M059J (cell line): ENCODE measurements at regions not wholly inside any gene's neighbourhood (a gene's known extent, or its start where the extent isn't known, plus 50 kb on each side); places are given as distances from the start of the nearest gene placed in this dataset.
"Not testable (repeated sequence)": the region's sequence is repeated elsewhere in the genome, so short reads cannot be mapped to it uniquely, and the experiment has no call there.

ENCODE experiments used
- DNase-seq: peaks from one replicate; pipeline ENCODE4 v3.0.0-alpha.2; 2012; ENCODE audit warnings: low read depth

DNA sequence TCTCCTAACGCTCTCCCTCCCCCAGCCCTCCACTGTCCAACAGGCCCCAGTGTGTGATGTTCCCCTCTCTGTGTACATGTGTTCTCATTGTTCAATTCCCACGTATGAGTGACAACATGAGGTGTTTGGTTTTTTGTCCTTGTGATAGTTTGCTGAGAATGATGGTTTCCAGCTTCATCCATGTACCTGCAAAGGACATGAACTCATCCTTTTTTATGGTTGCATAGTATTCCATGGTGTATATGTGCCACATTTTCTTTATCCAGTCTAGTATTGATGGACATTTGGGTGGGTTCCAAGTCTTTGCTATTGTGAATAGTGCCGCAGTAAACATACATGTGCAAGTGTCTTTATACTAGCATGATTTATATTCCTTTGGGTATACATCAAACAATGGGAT, 347.4 kb downstream of the MAGEE1 start:
- not testable (repeated sequence) for DNase-seq

DNA sequence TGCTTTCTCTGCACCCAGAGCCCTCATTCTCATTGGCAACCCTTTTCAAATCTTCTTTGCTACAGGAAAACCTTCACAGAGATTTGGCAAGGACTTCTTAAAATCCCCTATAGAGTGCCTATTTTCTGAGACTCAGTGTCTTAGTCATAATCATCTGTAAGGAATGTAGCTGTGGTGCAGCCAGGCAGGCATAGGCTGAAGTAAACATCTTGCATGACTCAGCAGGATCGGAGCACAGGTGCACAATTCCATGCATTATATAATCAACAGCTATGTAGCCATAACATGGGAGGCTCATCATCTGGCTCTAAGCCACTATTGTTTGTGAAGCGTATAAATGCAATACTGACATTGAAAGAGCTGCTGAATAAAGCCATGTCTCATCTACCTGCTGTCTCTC, 368.8 kb downstream of the MAGEE1 start:
- no peak for DNase-seq

DNA sequence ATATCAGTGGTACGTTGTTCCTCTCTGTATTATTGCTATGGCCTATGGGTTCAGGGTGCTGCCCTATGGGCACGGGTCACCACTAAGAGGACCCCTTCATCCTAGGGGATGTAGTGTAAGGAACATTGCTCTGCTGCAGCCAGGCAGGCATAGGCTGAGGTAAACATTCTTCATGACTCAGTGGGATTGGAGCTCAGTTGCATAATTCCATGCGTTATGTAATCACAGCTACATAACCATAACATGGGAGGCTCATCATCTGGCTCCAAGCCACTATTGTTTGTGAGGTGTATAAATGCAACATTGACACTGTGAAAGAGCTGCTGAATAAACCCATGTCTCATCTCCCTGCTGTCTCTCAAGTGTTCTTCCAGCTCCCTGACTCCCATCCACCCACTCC, 375.2 kb downstream of the MAGEE1 start:
- no peak for DNase-seq

DNA sequence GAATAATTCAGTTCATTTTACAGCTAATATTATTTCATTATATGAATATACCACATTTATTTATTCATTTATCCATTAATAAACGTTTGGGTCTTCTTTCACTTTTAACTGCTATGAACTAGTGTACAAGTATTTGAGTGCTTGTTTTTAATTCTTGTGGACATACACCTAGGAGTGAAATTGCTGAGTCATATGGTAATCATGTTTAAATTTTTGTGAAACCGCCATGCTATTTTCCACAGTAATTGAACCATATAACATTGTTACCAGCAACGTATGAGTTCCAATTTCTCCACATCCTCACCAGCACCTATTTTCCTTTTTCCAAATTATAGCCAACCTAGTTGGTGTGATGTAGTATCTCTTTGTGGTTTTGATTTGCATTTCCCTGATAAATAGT, 388.2 kb downstream of the MAGEE1 start:
- DNase-seq: no peak

DNA sequence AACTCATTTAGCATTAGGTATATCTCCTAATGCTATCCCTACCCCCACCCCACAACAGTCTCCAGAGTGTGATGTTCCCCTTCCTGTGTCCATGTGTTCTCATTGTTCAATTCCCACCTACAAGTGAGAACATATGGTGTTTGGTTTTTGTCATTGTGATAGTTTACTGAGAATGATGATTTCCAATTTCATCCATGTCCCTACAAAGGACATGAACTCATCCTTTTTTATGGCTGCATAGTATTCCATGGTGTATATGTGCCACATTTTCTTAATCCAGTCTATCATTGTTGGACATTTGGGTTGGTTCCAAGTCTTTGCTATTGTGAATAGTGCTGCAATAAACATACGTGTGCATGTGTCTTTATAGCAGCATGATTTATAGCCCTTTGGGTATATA, 389.8 kb downstream of the MAGEE1 start:
- not testable (repeated sequence) for DNase-seq

DNA sequence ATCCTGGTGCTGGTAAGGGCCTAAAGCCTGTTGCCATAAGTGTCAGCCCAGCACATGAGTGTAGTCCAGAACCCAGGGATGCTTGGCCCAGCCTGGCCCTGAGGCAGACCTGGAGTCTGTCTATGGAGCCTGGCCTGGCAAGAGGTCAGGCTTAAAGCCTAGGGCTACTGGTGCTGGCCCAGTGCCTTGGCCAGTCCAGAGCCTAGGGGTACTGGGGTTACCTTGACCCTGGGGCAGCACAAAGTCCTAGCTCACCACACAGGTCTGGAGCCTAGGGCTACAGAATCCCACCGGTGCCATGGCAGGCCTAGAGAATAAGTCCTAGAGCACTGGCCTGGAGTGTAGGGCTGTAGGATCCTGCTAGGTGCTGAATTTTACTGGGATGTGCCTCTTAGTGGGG, 393.8 kb downstream of the MAGEE1 start:
- no peak for DNase-seq

DNA sequence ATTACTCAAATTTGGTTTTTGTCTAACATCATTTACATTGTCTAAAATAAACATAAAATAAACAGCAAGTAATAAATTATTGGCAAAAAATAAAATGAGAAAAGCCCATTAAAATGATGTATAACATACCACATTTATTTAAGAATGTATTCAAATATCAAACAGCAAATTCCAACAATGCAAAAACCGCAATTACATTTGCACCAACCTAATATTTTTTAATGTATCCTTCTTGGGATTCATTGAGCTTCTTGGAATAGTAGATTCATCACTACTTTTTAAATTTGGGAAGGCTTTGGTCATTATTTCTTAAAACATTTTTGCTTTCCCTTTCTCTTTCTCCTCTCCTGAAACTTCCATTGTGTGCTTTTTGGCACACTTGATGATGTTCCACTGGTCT, 400.2 kb downstream of the MAGEE1 start:
- DNase-seq: no peak

DNA sequence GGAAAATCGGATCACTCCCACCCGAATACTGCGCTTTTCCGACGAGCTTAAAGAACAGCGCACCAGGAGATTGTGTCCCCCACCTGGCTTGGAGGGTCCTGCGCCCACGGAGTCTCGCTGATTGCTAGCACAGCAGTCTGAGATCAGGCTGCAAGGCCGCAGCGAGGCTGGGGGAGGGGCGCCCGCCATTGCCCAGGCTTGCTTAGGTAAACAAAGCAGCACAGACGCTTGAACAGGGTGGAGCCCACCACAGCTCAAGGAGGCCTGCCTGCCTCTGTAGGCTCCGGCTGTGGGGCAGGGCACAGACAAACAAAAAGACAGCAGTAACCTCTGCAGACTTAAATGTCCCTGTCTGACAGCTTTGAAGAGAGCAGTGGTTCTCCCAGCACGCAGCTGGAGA, 413.4 kb downstream of the MAGEE1 start:
- not testable (repeated sequence) for DNase-seq

DNA sequence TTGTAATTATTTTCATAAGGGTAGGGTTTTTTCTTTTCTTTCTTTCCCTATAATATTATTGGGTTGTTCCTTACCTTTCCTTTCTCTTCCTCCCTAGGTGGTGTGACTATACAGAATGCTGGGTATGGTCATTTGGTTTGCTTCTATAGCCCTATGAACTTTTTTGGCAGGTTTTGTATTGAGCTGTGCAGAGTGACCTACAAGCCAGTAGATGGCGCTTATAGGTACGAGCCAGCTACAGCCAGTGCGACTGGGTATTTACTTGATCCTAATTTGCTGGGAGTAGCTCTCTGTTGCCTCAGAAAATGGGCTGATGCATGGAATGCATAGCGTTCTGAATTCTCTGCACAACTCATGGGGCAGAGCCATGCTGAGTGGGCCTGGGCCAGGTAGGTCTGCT, 423.3 kb downstream of the MAGEE1 start:
- DNase-seq: no peak

DNA sequence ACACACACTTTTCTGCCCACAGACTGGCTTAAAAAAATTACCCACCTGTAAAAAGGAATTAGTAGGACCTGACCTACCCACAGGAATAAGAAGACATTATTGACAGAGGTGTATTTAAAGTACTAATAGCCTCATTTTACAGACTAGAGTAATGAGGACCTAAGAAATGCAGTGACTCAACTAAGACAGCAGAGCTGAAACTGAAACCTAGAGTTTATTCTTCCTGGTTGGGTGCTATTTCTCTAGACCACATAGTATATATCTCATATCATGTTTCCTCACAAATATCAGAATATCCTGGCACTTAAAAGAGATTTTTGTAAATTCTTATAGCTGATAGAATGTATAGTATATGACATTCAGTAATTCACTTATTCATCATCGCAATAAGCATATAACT, 435.0 kb downstream of the MAGEE1 start:
- DNase-seq: no peak

DNA sequence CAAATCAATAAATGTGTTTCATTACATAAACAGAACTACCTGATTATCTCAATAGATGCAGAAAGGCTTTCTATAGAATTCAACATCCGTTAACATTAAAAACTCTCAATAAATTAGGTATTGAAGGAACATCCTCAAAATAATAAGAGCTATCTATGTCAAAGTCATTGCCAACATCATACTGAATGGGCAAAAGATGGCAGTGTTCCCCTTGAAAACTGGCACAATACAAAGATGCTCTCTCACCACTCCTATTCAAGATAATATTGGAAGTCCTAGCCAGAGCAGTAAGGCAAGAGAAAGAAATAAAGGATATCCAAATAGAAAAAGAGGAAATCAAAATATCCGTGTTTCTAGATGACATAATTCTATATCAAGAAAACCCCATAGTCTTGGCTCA, 466.4 kb downstream of the MAGEE1 start:
- peak; percentile 2 for DNase-seq

DNA sequence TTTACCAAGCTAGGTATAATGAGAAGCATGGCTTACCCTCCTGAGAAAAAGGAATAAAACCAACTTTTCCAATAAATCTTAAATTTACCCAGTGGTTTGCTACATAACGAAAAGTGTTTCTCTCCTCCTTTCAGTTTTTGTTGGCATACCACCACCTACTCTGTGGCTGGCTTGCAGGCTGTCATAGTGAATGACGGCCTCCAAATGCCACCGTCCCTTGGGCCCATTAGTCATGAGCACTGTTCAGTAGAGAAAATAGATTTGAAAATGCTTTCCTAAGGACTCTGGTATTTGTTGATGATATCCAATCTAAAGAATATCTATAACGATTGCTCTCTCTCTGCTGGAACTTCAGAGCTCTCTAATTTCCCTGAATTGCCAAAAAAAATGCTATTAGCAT, 488.3 kb downstream of the MAGEE1 start:
- DNase-seq: no peak

DNA sequence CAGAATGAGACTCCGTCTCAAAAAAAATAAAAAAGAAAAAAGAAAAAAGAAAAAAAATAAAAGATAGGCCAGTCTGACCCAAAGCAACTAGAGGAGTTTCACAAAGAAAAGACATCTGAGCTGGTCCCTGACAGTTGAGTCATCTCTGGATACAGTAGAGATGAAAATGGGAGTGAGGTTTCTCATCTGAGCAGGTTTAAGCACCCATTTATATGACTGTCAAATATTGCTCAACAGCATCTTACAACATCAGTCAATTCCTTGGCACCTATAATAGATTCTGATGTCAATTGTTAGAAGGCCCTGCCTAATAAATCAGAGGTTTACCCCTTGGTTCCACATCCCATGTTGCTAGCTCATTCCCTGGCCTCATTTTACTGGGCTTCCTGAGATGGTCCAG, 490.5 kb downstream of the MAGEE1 start:
- no peak for DNase-seq

DNA sequence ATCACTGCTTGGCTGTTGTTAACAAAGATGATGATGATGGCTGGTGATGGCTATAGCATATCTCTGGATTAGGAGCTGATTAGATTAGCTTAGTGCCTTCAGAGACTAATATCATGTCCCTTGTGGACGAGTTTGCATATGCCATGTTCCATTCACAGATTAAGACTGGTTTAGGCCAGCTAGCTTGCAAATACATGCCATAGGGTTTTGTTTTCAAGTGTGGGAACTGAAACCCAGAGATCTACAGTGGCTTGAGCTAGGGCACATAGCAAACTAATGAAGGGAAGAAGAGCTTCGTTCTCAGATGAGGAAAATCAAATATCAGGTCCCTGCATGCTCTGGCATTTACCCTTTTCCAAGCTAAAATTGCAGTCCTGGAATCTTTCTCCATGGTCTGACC, 492.3 kb downstream of the MAGEE1 start:
- no peak for DNase-seq

DNA sequence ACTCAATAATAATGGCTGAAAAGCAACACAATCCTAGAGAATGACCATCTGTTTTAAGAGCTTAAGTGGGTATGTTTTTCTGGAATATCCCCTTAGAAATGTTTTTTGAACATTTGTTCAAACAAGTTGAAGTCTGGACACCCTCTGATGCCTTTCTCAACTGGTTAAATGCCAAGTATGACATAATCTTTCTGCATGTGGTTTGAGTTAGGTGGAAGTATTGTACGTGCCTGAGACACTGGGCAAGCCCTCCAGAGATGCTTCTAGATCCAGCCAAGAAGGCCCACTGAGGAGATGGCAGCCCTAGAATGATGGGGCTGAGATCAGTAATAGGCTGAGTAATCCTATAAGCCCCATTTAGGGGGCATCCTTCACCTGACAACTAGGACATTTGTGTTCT, 493.1 kb downstream of the MAGEE1 start:
- DNase-seq: no peak

DNA sequence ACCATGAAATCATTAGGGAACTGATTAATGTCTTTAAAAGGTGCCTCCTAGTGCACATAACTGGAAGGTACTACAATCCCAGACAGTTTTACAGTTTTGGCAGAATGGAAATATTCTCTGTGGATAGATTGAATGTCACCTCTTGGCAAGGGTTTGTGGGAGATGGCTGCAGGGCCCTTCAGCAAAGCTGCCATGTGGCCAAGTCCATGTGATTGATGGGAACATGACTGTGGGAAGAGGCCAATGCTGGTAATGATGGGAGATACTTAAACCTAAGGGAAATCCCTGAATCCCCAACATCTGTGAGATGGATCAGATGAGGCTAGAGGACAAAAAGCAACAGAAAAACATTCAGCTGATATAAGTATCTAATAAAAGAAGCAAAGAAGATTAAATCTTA, 493.7 kb downstream of the MAGEE1 start:
- DNase-seq: no peak

DNA sequence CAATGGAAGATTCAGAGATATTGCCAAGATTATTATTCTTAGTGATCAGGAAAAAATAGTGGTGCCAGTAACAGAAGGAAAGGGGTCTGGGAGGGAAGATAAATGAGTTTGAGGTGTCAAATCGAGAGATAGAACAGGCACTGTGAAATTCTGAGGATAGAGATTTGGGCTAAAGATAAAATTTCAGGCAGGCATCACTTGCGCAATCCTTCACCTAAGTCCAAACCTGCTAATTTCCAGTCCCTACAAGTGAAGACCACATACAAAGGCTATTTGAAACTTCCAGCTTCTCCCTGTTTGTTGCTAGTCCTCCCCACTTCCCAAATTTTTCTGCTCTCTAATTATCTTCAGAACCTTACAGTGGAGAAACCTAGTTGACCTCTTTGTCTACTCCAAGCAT, 494.6 kb downstream of the MAGEE1 start:
- no peak for DNase-seq

DNA sequence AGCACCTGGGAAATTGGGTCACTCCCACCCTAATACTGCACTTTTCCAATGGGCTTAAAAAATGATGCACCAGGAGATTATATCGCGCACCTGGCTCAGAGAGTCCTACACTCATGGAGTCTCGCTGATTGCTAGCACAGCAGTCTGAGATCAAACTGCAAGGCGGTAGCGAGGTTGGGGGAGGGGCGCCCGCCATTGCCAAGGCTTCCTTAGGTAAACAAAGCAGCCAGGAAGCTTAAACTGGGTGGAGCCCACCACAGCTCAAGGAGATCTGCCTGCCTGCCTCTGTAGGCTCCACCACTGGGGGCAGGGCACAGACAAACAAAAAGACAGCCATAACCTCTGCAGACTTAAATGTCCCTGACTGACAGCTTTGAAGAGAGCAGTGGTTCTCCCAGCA, 497.1 kb downstream of the MAGEE1 start:
- DNase-seq: not testable (repeated sequence)

DNA sequence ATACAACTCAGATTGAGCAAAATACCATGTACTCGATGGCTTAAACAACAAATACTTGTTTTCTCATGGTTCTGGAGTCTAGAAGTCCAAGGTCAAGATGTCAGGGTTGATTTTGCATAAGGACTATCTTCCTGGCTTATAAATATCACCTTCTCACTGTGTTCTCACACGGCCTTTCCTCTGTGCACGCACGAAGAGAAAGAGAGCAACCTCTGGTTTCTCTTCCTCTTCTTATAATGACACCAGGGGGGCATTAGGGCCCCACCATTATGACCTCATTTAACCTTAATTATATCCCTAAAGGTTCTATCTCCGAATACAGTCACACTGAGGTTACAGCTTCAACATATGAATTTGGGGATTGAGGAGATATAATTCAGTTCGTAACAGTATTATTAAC, 504.0 kb downstream of the MAGEE1 start:
- DNase-seq: no peak

DNA sequence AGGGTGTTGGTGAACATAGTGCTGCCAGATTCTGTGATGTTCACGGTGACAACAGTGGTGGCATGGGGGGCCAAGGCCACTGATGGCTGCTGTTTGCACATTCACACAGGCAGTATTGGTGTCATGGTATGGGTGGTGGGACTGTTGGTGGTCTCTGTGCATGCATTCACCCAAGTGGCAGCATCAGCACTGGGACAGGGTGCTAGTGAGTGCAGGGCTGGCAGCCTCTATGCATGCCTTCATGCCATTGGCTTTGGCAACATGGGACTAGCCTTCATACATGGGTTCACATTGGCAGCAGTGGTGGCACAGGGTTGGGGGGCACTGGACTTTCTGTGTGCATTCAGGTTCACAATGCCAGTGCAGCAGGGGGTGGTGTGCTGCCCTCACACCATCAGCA, 489.7 kb upstream of the FGF16 start:
- no peak for DNase-seq

DNA sequence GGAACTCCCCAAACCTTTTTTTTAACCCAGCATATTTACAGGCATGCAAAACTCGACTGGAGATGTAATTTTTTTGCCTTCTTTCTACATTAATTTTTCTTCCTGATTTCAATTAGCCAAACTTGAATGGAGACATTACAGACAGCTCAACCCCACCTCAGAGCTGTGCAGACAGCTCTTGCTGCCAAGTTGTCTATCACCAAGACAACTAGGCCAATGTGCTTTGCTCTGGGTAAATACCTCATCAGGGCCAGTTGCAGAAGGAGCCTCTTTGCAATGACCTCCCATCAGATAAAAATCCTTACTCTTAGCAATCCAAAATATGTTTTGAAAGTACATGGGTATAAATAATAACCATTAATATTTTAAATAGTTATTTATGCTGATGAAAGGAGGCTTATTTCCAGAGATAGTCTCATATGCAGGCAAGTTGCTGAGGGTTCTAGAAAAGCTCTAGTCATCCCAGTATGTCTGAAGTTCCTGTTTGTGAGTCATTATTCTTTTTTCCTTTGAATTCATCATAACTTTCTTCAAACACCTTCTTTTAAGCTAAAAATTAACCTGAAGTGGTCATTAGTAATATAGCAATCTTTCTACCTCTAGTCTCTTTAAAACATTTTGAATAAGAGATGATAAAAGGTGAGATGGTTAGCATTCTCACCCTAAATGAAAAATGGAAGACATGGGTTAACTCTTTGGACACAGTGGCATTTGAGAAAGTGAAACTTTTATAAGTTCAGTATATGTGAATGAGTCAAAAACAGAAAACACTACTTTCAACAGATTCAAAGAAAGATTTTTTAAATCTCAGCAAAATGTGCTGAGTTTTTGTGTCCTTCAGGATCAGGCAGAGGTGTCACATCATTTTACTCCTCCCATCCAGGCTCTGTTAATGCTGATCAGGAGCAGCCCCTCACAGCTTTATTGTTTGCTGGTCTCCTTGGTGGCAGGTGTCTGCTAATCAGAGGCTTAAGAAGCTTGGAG, 475.5 kb upstream of the FGF16 start:
- no peak for DNase-seq

DNA sequence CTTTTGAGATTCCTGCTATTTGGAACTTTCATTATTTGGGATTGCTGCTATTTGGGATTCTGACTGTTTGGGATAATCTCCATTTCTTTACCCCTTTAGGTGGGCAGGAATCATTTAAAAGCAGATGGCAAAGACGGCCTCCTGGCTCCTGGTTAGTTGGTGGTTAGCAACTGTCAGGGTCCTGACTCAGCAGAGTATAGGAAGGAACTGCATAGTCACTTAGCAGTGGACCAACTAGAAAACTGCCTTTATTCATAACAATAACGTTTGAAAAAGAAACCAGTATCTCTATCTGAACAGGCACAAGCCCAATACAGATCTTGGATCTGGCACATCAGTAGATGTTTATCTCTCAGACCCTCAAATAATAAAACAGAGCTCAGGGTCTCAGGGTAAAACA, 469.7 kb upstream of the FGF16 start:
- DNase-seq: no peak

DNA sequence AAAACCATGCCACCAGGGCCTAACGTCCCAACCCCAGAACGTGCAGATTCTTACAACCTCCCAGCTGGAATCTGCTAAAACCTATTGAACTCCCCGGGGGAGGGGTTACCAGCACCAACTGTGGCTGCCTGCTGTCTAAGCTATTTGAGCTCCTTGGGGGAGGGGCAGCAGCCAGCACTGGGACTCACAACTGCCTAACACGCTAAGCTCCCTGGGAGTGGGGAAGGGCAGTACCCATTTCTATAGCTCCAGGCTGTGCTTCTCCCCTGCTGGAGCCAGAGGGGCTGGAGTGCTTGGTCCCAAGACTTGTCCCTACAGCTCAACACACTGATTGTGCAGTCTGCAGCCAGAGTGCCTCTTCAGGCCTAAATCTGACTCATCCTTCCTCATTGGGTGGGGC, 459.8 kb upstream of the FGF16 start:
- DNase-seq: no peak

DNA sequence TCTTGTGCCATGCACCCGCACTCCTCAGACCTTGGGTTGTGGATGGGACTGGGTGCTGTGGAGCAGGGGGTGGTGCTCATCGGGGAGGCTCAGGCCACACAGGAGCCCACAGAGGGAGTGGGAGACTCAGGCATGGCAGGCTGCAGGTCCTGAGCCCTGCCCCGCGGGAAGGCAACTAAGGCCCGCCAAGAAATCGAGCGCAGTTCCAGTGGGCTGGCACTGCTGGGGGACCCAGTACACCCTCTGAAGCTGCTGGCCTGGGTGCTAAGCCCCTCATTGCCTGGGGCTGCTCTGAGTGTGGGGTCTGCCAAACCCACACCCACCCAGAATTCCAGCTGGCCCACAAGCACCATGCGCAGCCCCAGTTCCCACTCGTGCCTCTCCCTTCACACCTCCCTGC, 450.5 kb upstream of the FGF16 start:
- no peak for DNase-seq
